Cerebellar cortex (tissue), 1 donor: ENCODE measurements at regions not wholly inside any gene's neighbourhood (a gene's known extent, or its start where the extent isn't known, plus 50 kb on each side); places are given as distances from the start of the nearest gene placed in this dataset.
"Not testable (repeated sequence)": the region's sequence is repeated elsewhere in the genome, so short reads cannot be mapped to it uniquely, and the experiment has no call there.

ENCODE experiments used
- DNase-seq: peaks from one replicate; pipeline ENCODE4 v3.0.0-alpha.2; 2015; ENCODE audit warnings: low spot score

GRCh38 chrX:94341730-94342129 is 667.7 kb downstream of the FAM133A start:
- DNase-seq, result not testable (repeated sequence)

GRCh38 chrX:94361241-94361640 is 687.2 kb downstream of the FAM133A start:
- DNase-seq, result no peak

- no peak for DNase-seq
Observed at GRCh38 chrX:94365736-94366135, 691.7 kb downstream of the FAM133A start.

- no peak for DNase-seq
Observed at GRCh38 chrX:94366616-94367015, 692.6 kb downstream of the FAM133A start.

- DNase-seq, result no peak
Observed at GRCh38 chrX:94389044-94389443, 715.0 kb downstream of the FAM133A start.

GRCh38 chrX:94400488-94400887 is 726.5 kb downstream of the FAM133A start:
- DNase-seq, result no peak

GRCh38 chrX:94401426-94401825 is 727.4 kb downstream of the FAM133A start:
- DNase-seq, result no peak

GRCh38 chrX:94414746-94415145 is 740.7 kb downstream of the FAM133A start:
- no peak for DNase-seq

- DNase-seq, result no peak
Observed at GRCh38 chrX:94418065-94418464, 744.1 kb downstream of the FAM133A start.

- DNase-seq, result no peak
Observed at GRCh38 chrX:94424456-94424855, 750.5 kb downstream of the FAM133A start.

- DNase-seq, result no peak
Observed at GRCh38 chrX:94430091-94430490, 756.1 kb downstream of the FAM133A start.

GRCh38 chrX:94435799-94436198 is 761.8 kb downstream of the FAM133A start:
- no peak for DNase-seq

GRCh38 chrX:94454159-94454558 is 780.2 kb downstream of the FAM133A start:
- DNase-seq, result no peak

GRCh38 chrX:94454606-94455005 is 780.6 kb downstream of the FAM133A start:
- no peak for DNase-seq

GRCh38 chrX:94455782-94456181 is 781.8 kb downstream of the FAM133A start:
- DNase-seq, result no peak

- no peak for DNase-seq
Observed at GRCh38 chrX:94492541-94492940, 818.5 kb downstream of the FAM133A start.

GRCh38 chrX:94493405-94493804 is 819.4 kb downstream of the FAM133A start:
- no peak for DNase-seq

GRCh38 chrX:94511564-94511963 is 837.6 kb downstream of the FAM133A start:
- no peak for DNase-seq

GRCh38 chrX:94515009-94515408 is 841.0 kb downstream of the FAM133A start:
- no peak for DNase-seq

- no peak for DNase-seq
Observed at GRCh38 chrX:94524867-94525266, 850.9 kb downstream of the FAM133A start.

GRCh38 chrX:94545722-94546121 is 871.7 kb downstream of the FAM133A start:
- no peak for DNase-seq

- no peak for DNase-seq
Observed at GRCh38 chrX:94551831-94552230, 877.8 kb downstream of the FAM133A start.

GRCh38 chrX:94560930-94561329 is 886.9 kb downstream of the FAM133A start:
- DNase-seq, result no peak

GRCh38 chrX:94576367-94577004 is 902.5 kb downstream of the FAM133A start:
- no peak for DNase-seq

GRCh38 chrX:94600077-94600476 is 926.1 kb downstream of the FAM133A start:
- no peak for DNase-seq
